Endothelial cell of umbilical vein (primary cell): ENCODE measurements at regions not wholly inside any gene's neighbourhood (a gene's known extent, or its start where the extent isn't known, plus 50 kb on each side); places are given as distances from the start of the nearest gene placed in this dataset.

ENCODE experiments used
- BruUV-seq: library from RNA; stranded (reverse); fragments of 400-500 nt; replicated peaks from 2 replicates; lab custom pipeline; 2021; lab: Mats Ljungman, UMichigan
- CTCF ChIA-PET: fragments of 300-600, 350-600 bp; sonication (Branson Sonifier 250); formaldehyde crosslinking; loops from one replicate; lab custom pipeline; 2021; ENCODE audit warnings: antibody characterized with exemption, inconsistent platforms; lab: Charles Lee
- POLR2A ChIA-PET: fragments of 300-600, 350-600 bp; sonication (Branson Sonifier 250); formaldehyde crosslinking; loops from one replicate; lab custom pipeline; 2021; ENCODE audit warnings: antibody characterized with exemption, inconsistent platforms; lab: Charles Lee
- DNase-seq: peaks from one replicate; pipeline ENCODE4 v3.0.0-alpha.2; 2011; ENCODE audit warnings: low read depth, low spot score
- FAIRE-seq: peaks from 2 replicates; lab custom pipeline; 2011; peaks lifted over from hg19 to GRCh38; lab: Jason Lieb, UNC
- H2AFZ ChIP-seq: 2 replicates; pipeline ENCODE4 v1.6.0; 2012; ENCODE audit warnings: low read depth, low read length, control low read depth, inconsistent platforms
- H3K27ac ChIP-seq: 2 replicates; pipeline ENCODE4 v1.5.1; 2011; ENCODE audit warnings: low read depth, mild to moderate bottlenecking, control low read depth, low read length, moderate library complexity; ENCODE audit not compliant: insufficient read depth
- H3K27me3 ChIP-seq, 2 experiments: 2 replicates each; pipeline versions ENCODE4 v1.6.0 to v1.6.1; 2011; ENCODE audit warnings: low read length in 2 of 2, mixed read lengths in 1 of 2; ENCODE audit not compliant: control insufficient read depth in 2 of 2, insufficient read depth in 2 of 2
- H3K36me3 ChIP-seq, 2 experiments: 2 replicates in 1 of 2; 3 replicates in 1 of 2; pipeline ENCODE4 v1.5.1; 2011; ENCODE audit warnings: low read length in 2 of 2, mild to moderate bottlenecking in 1 of 2, moderate library complexity in 1 of 2; ENCODE audit not compliant: control insufficient read depth in 2 of 2, insufficient read depth in 2 of 2; ENCODE audit errors: extremely low read depth in 1 of 2
- H3K4me1 ChIP-seq: 3 replicates; pipeline ENCODE4 v1.5.1; 2011; ENCODE audit warnings: mild to moderate bottlenecking, low read length; ENCODE audit not compliant: control insufficient read depth, insufficient read depth; ENCODE audit errors: extremely low read depth
- H3K4me2 ChIP-seq: 2 replicates; pipeline ENCODE4 v1.6.1; 2011; ENCODE audit warnings: low read length, control low read depth, mixed read lengths; ENCODE audit not compliant: insufficient read depth
- H3K4me3 ChIP-seq, 3 experiments: fragments of 200-600 bp in 1 of 3; sonication (generic), shearing (Covaris generic) in 1 of 3; replicated peaks in 1 of 3; 2 replicates each; pipeline ENCODE4 v1.5.1; 2011 to 2016; ENCODE audit warnings: control low read depth in 3 of 3, low read length in 3 of 3, mild to moderate bottlenecking in 2 of 3, inconsistent platforms in 1 of 3, low read depth in 1 of 3, moderate library complexity in 1 of 3; ENCODE audit not compliant: insufficient read depth in 1 of 3
- H3K79me2 ChIP-seq: 2 replicates; pipeline ENCODE4 v1.6.0; 2012; ENCODE audit warnings: low read length, inconsistent platforms; ENCODE audit not compliant: control insufficient read depth, insufficient read depth
- H3K9ac ChIP-seq: replicated peaks from 2 replicates; pipeline ENCODE3; 2011; ENCODE audit warnings: low read length, control low read depth; ENCODE audit not compliant: insufficient read depth; ENCODE audit errors: extremely low read depth
- H3K9me1 ChIP-seq: replicated peaks from 3 replicates; pipeline ENCODE4 v1.6.0; 2011; ENCODE audit warnings: mild to moderate bottlenecking, low read length; ENCODE audit not compliant: control insufficient read depth, insufficient read depth; ENCODE audit errors: extremely low read depth
- H3K9me3 ChIP-seq: replicated peaks from 2 replicates; pipeline ENCODE4 v1.5.1; 2012; ENCODE audit warnings: low read length, inconsistent platforms; ENCODE audit not compliant: control insufficient read depth, insufficient read depth
- H4K20me1 ChIP-seq: replicated peaks from 2 replicates; pipeline ENCODE3; 2011; ENCODE audit warnings: mild to moderate bottlenecking, low read length; ENCODE audit not compliant: control insufficient read depth, insufficient read depth; ENCODE audit errors: extremely low read depth
- CTCF ChIP-seq, 2 donors: IDR thresholded peaks; 1 replicate in 1 of 2; 2 replicates in 1 of 2; pipeline ENCODE4 v1.5.1; 2011; ENCODE audit warnings: low read length in 2 of 2, mild to moderate bottlenecking in 2 of 2, moderate library complexity in 2 of 2, control low read depth in 1 of 2, inconsistent platforms in 1 of 2, low read depth in 1 of 2; ENCODE audit not compliant: insufficient read depth in 1 of 2; ENCODE audit errors: extremely low read depth in 1 of 2
- EZH2 ChIP-seq: IDR thresholded peaks from 2 replicates; pipeline ENCODE4 v1.6.1; 2012; ENCODE audit warnings: borderline replicate concordance, low read depth, mild to moderate bottlenecking, moderate library complexity, low read length, inconsistent platforms; ENCODE audit not compliant: severe bottlenecking
- FOS ChIP-seq: IDR thresholded peaks from 2 replicates; pipeline ENCODE4 v1.6.1; 2011; ENCODE audit warnings: mild to moderate bottlenecking, low read length, moderate library complexity, borderline replicate concordance; ENCODE audit not compliant: insufficient read depth
- GATA2 ChIP-seq: IDR thresholded peaks from 2 replicates; pipeline ENCODE4 v1.7.0; 2011; ENCODE audit warnings: low read depth, mild to moderate bottlenecking, moderate library complexity, mixed read lengths, low read length; ENCODE audit not compliant: insufficient read length, insufficient read depth
- JUN ChIP-seq: IDR thresholded peaks from 2 replicates; pipeline ENCODE4 v1.6.1; 2011; ENCODE audit warnings: borderline replicate concordance, low read depth; ENCODE audit not compliant: insufficient read length, insufficient read depth
- MYC ChIP-seq: IDR thresholded peaks from one replicate; pipeline ENCODE4 v1.6.1; 2011; ENCODE audit warnings: mild to moderate bottlenecking, low read depth, low read length
- POLR2A ChIP-seq: IDR thresholded peaks from 2 replicates; pipeline ENCODE4 v1.6.1; 2012; ENCODE audit warnings: low read depth, mild to moderate bottlenecking, control low read depth, low read length
- POLR2AphosphoS5 ChIP-seq: IDR thresholded peaks from 2 replicates; pipeline ENCODE4 v1.6.1; 2012; ENCODE audit warnings: low read depth, mild to moderate bottlenecking, control low read depth, low read length, moderate library complexity; ENCODE audit not compliant: insufficient read depth
- dilution Hi-C: fragments of 300-500 bp; cut with MboI; formaldehyde crosslinking; loops from one replicate; pipeline ENCODE4 v1.15.0; 2019; ENCODE audit warnings: low sequenced_read_pairs; ENCODE audit not compliant: extremely low pct_ligation_motif_present
- intact Hi-C: fragments of 100-400 bp; cut with micrococcal nuclease; formaldehyde crosslinking; loops from one replicate; pipeline ENCODE4 v1.10.0; 2022

DNA sequence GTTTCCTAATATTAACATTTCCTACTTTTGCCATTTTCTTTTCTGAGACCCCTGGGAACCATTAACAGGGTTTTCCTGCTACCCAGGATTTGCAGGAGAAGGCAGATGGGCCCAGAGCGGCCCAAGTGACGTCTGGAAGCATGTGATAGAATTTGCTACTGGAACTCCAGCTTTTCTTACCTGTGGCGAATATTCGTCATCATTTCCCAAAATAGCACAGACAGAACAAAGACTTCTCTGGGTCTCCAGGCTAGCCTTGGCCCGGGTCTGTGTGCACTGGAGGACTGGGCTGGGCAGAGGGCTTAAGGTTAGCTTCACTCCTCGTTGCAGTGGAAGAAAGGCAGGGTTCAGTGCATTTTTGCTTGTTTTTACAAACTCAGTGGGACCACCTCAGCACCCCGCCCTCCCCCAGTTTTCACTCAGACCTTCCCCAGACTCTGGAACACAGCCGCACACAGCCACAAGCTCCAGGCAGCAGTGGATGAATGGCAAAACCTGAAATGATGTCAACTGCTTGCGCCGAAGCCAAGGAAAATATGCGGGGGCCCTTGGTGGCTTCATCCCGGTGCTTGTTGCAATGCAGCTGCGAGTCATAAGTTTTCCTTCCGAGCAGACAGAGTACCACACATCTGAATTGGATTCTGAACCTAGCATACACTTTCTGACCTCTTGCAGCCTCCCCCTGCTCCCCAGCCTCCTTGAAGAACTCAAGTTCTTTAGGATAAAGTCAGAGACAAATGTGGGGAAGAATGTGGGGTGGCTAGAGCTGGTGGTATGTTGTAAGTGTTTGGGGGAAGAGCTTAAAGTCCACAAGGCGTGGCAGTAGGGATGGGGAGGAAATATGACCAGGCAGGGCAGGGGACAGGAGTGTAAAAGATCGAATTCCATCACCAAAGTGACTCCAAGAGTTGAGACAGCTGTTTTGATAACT lies 586.0 kb downstream of the CCDC171 start:
- intact Hi-C loops = no loop called here
- CTCF ChIA-PET = interaction anchor here (1.3 to 1.6 kb wide), 2 partner anchors 11 to 15 kb away, joined by 4 to 6 read pairs; no protein-coding TSS in a partner anchor

More for the DNA sequence above, 586.0 kb downstream of the CCDC171 start:
- POLR2A ChIA-PET = no interaction called here
- no peak overlapping the region for H3K27ac ChIP-seq
- dilution Hi-C loops = no loop called here
- H3K9me1 ChIP-seq = no peaks in the 10 kb centered on the region
- H2AFZ ChIP-seq = no peak overlapping the region
- H3K27me3 ChIP-seq = peaks cover 3 to 5% of the 10 kb centered on the region in 2 experiments
- H3K4me3 ChIP-seq = no peak overlapping the region
- H3K4me2 ChIP-seq = no peak overlapping the region
- H3K4me1 ChIP-seq = no peaks in the 10 kb centered on the region
- BruUV-seq = no TSS peak
- H4K20me1 ChIP-seq = no peaks in the 10 kb centered on the region
- DNase-seq (no peak), FAIRE-seq (no peak)
- no peaks in the 10 kb centered on the region for H3K79me2 ChIP-seq
- no peaks in the 10 kb centered on the region for H3K9me3 ChIP-seq
- H3K36me3 ChIP-seq = no peaks in the 10 kb centered on the region
- no peak overlapping the region for H3K9ac ChIP-seq
- TF ChIP-seq JUN (no peak), POLR2A (no peak), MYC (no peak), EZH2 (no peak), CTCF (IDR thresholded peaks at IDR 0.05; ENCODE audit: extremely low read depth in 1 of 2, insufficient read depth in 1 of 2, low read depth in 1 of 2, low read length in 2 of 2) (no peak), POLR2AphosphoS5 (no peak), GATA2 (no peak), FOS (no peak)
